ENCODE measurements at regions not wholly inside any gene's neighbourhood (a gene's known extent, or its start where the extent isn't known, plus 50 kb on each side); places are given as distances from the start of the nearest gene placed in this dataset.

GRCh38 chr16:75938818-75939217 is 212.5 kb upstream of the CPHXL start:
- Histone ChIP-seq H4K20me1 (ENCODE audit: insufficient read depth, low read length) (no peaks in the 10 kb centered on the region), H3K27ac (ENCODE audit: low read length) (no peak overlapping the region), H3K36me3 (replicated peaks; ENCODE audit: low read depth, low read length) (no peaks in the 10 kb centered on the region), H3K9ac (ENCODE audit: low read length) (no peak overlapping the region), H3K4me2 (ENCODE audit: low read length) (no peak overlapping the region), H3K79me2 (ENCODE audit: low read length) (no peaks in the 10 kb centered on the region), H3K9me3 (ENCODE audit: insufficient read depth, low read length) (no peaks in the 10 kb centered on the region), H3K4me3 (ENCODE audit: low read length) (no peak overlapping the region), H3K27me3 (ENCODE audit: low read depth, low read length) (peaks cover 20% of the 10 kb centered on the region; the same call in 1 of the 2 replicates), H3K4me1 (ENCODE audit: low read length) (no peaks in the 10 kb centered on the region), H2AFZ (ENCODE audit: low read depth, low read length) (no peak overlapping the region)
- TF ChIP-seq EZH2phosphoT487 (IDR thresholded peaks at IDR 0.05; ENCODE audit: low read depth) (no peak), CTCF (IDR thresholded peaks at IDR 0.05; ENCODE audit: low read depth, low read length) (no peak)

GRCh38 chr16:75942351-75942750 is 216.1 kb upstream of the CPHXL start:
- no peaks in the 10 kb centered on the region for H3K9me3 ChIP-seq (ENCODE audit: insufficient read depth, low read length)
- no peaks in the 10 kb centered on the region for H3K79me2 ChIP-seq (ENCODE audit: low read length)
- H3K4me2 ChIP-seq (ENCODE audit: low read length) = no peak overlapping the region
- no peak overlapping the region for H3K4me3 ChIP-seq (ENCODE audit: low read length)
- H3K27me3 ChIP-seq (ENCODE audit: low read depth, low read length) = peaks cover 16% of the 10 kb centered on the region; the same call in 1 of the 2 replicates
- TF ChIP-seq CTCF (IDR thresholded peaks at IDR 0.05; ENCODE audit: low read depth, low read length) (no peak), EZH2phosphoT487 (IDR thresholded peaks at IDR 0.05; ENCODE audit: low read depth) (no peak)
- H3K36me3 ChIP-seq (replicated peaks; ENCODE audit: low read depth, low read length) = no peaks in the 10 kb centered on the region
- no peaks in the 10 kb centered on the region for H3K4me1 ChIP-seq (ENCODE audit: low read length)
- no peak overlapping the region for H2AFZ ChIP-seq (ENCODE audit: low read depth, low read length)
- H3K27ac ChIP-seq (ENCODE audit: low read length) = no peak overlapping the region
- H4K20me1 ChIP-seq (ENCODE audit: insufficient read depth, low read length) = no peaks in the 10 kb centered on the region
- H3K9ac ChIP-seq (ENCODE audit: low read length) = no peak overlapping the region

GRCh38 chr16:75942936-75943335 is 216.6 kb upstream of the CPHXL start:
- Histone ChIP-seq H3K4me3 (ENCODE audit: low read length) (no peak overlapping the region), H3K4me1 (ENCODE audit: low read length) (no peaks in the 10 kb centered on the region), H3K27ac (ENCODE audit: low read length) (no peak overlapping the region), H3K27me3 (ENCODE audit: low read depth, low read length) (peaks cover 16% of the 10 kb centered on the region; the same call in 1 of the 2 replicates), H4K20me1 (ENCODE audit: insufficient read depth, low read length) (no peaks in the 10 kb centered on the region), H3K36me3 (replicated peaks; ENCODE audit: low read depth, low read length) (no peaks in the 10 kb centered on the region), H3K9me3 (ENCODE audit: insufficient read depth, low read length) (no peaks in the 10 kb centered on the region), H3K4me2 (ENCODE audit: low read length) (no peak overlapping the region), H2AFZ (ENCODE audit: low read depth, low read length) (no peak overlapping the region), H3K9ac (ENCODE audit: low read length) (no peak overlapping the region), H3K79me2 (ENCODE audit: low read length) (no peaks in the 10 kb centered on the region)
- no peak for TF ChIP-seq EZH2phosphoT487 (IDR thresholded peaks at IDR 0.05; ENCODE audit: low read depth)

GRCh38 chr16:75943705-75944514 is 217.6 kb upstream of the CPHXL start:
- Histone ChIP-seq H3K9me3 (ENCODE audit: insufficient read depth, low read length) (no peaks in the 10 kb centered on the region), H4K20me1 (ENCODE audit: insufficient read depth, low read length) (no peaks in the 10 kb centered on the region), H3K27ac (ENCODE audit: low read length) (no peak overlapping the region), H3K4me3 (ENCODE audit: low read length) (no peak overlapping the region), H3K9ac (ENCODE audit: low read length) (no peak overlapping the region), H3K79me2 (ENCODE audit: low read length) (no peaks in the 10 kb centered on the region), H3K4me2 (ENCODE audit: low read length) (no peak overlapping the region), H3K36me3 (replicated peaks; ENCODE audit: low read depth, low read length) (no peaks in the 10 kb centered on the region), H3K27me3 (ENCODE audit: low read depth, low read length) (peaks cover 13% of the 10 kb centered on the region; the same call in 1 of the 2 replicates), H3K4me1 (ENCODE audit: low read length) (no peaks in the 10 kb centered on the region), H2AFZ (ENCODE audit: low read depth, low read length) (no peak overlapping the region)
- TF ChIP-seq CTCF (IDR thresholded peaks at IDR 0.05; ENCODE audit: low read depth, low read length) = no peak

All from OCI-LY3 (cell line).